SU-DHL-6 (cell line): ENCODE measurements at regions not wholly inside any gene's neighbourhood (a gene's known extent, or its start where the extent isn't known, plus 50 kb on each side); places are given as distances from the start of the nearest gene placed in this dataset.

Experiments
- H2AFZ ChIP-seq: fragments of 200-600 bp; sonication (generic); 2 replicates; pipeline ENCODE4 v1.6.1; 2014; ENCODE audit warnings: low read depth, mild to moderate bottlenecking, moderate library complexity, mixed read lengths, antibody characterized with exemption, low read length; ENCODE audit not compliant: severe bottlenecking
- H3F3A ChIP-seq: fragments of 200-600 bp; shearing (Covaris generic); 2 replicates; pipeline ENCODE4 v1.6.0; 2016; ENCODE audit warnings: antibody characterized with exemption, mild to moderate bottlenecking; ENCODE audit not compliant: insufficient read depth
- H3K27ac ChIP-seq: fragments of 200-600 bp; sonication (generic); 2 replicates; pipeline ENCODE4 v1.5.1; 2016; ENCODE audit warnings: low read depth, mild to moderate bottlenecking, low read length, moderate library complexity, mixed read lengths
- H3K27me3 ChIP-seq: fragments of 200-600 bp; sonication (generic), shearing (Covaris generic); 2 replicates; pipeline ENCODE4 v1.6.0; 2014; ENCODE audit warnings: mild to moderate bottlenecking, low read length
- H3K36me3 ChIP-seq: fragments of 200-600 bp; sonication (generic); 2 replicates; pipeline ENCODE4 v1.6.1; 2014; ENCODE audit warnings: mild to moderate bottlenecking, low read length, mixed read lengths
- H3K4me2 ChIP-seq: fragments of 300-600, 200-600 bp; shearing (Covaris generic), sonication (generic); 2 replicates; pipeline ENCODE4 v1.6.0; 2014; ENCODE audit warnings: low read length, low read depth, mild to moderate bottlenecking; ENCODE audit not compliant: poor library complexity, severe bottlenecking
- H3K4me3 ChIP-seq: fragments of 200-600 bp; sonication (generic); 2 replicates; pipeline ENCODE4 v1.5.1; 2014; ENCODE audit warnings: antibody characterized with exemption, low read length, mild to moderate bottlenecking, mixed read lengths; ENCODE audit not compliant: insufficient read depth, poor library complexity, severe bottlenecking
- H3K79me2 ChIP-seq: fragments of 200-600 bp; sonication (generic); 2 replicates; pipeline ENCODE4 v1.6.1; 2014; ENCODE audit warnings: mild to moderate bottlenecking, low read length, moderate library complexity; ENCODE audit not compliant: insufficient read depth
- H3K9ac ChIP-seq: fragments of 200-600 bp; sonication (generic); 2 replicates; pipeline ENCODE4 v1.7.0; 2014; ENCODE audit warnings: mild to moderate bottlenecking, low read length
- H3K9me2 ChIP-seq: fragments of 200-600 bp; sonication (generic); replicated peaks from 2 replicates; pipeline ENCODE4 v1.6.1; 2014; ENCODE audit warnings: low read length; ENCODE audit not compliant: insufficient read depth
- H3K9me3 ChIP-seq: fragments of 200-600 bp; sonication (generic); 2 replicates; pipeline ENCODE4 v1.6.1; 2014; ENCODE audit warnings: low read length, mixed read lengths; ENCODE audit not compliant: insufficient read depth
- H4K20me1 ChIP-seq: fragments of 200-600 bp; sonication (generic); 2 replicates; pipeline ENCODE4 v1.6.1; 2014; ENCODE audit warnings: low read depth, mild to moderate bottlenecking, antibody characterized with exemption, low read length, moderate library complexity, mixed read lengths
- CTCF ChIP-seq: fragments of 200-600 bp; sonication (generic); IDR thresholded peaks from one replicate; pipeline ENCODE4 v1.5.1; 2017; ENCODE audit warnings: antibody characterized with exemption, mild to moderate bottlenecking, low read length, moderate library complexity; ENCODE audit not compliant: insufficient read depth, poor library complexity, severe bottlenecking
- EZH2phosphoT487 ChIP-seq: fragments of 200-600 bp; sonication (generic), shearing (Covaris generic); conservative IDR thresholded peaks from 2 replicates; pipeline ENCODE4 v1.6.1; 2018; ENCODE audit warnings: mild to moderate bottlenecking, antibody characterized with exemption, low read length, moderate library complexity, mixed read lengths

GRCh38 chr13:57824121-57824520 is 192.6 kb downstream of the PCDH17 start:
- no peaks in the 10 kb centered on the region for H3K9me2 ChIP-seq
- no peak overlapping the region for H3K4me2 ChIP-seq
- no peak overlapping the region for H3K9ac ChIP-seq
- no peak overlapping the region for H2AFZ ChIP-seq
- H3K79me2 ChIP-seq, result no peaks in the 10 kb centered on the region
- H3K36me3 ChIP-seq, result no peaks in the 10 kb centered on the region
- H4K20me1 ChIP-seq, result no peaks in the 10 kb centered on the region
- no peaks in the 10 kb centered on the region for H3K27me3 ChIP-seq
- no peak overlapping the region for H3K4me3 ChIP-seq
- H3K27ac ChIP-seq, result no peak overlapping the region
- H3K9me3 ChIP-seq, result peaks cover 15% of the 10 kb centered on the region; the same call in 1 of the 2 replicates
- H3F3A ChIP-seq, result no peaks in the 10 kb centered on the region
- no peak for TF ChIP-seq EZH2phosphoT487
- TF ChIP-seq CTCF, result no peak

- Histone ChIP-seq H3K9me3 (peaks cover 15% of the 10 kb centered on the region; the same call in 1 of the 2 replicates), H3K79me2 (no peaks in the 10 kb centered on the region), H2AFZ (no peak overlapping the region), H3K9me2 (no peaks in the 10 kb centered on the region), H3K9ac (no peak overlapping the region), H3K4me2 (no peak overlapping the region), H3K36me3 (no peaks in the 10 kb centered on the region), H3K27me3 (no peaks in the 10 kb centered on the region), H4K20me1 (no peaks in the 10 kb centered on the region), H3K4me3 (no peak overlapping the region), H3F3A (no peaks in the 10 kb centered on the region), H3K27ac (no peak overlapping the region)
- TF ChIP-seq EZH2phosphoT487 (no peak), CTCF (no peak)
These were observed 193.5 kb downstream of the PCDH17 start for GRCh38 chr13:57825066-57825465.

- no peaks in the 10 kb centered on the region for H3K36me3 ChIP-seq
- H3K4me3 ChIP-seq, result no peak overlapping the region
- H3K27ac ChIP-seq, result no peak overlapping the region
- TF ChIP-seq EZH2phosphoT487 (no peak), CTCF (no peak)
- H3K79me2 ChIP-seq, result no peaks in the 10 kb centered on the region
- H2AFZ ChIP-seq, result no peak overlapping the region
- no peaks in the 10 kb centered on the region for H3F3A ChIP-seq
- no peaks in the 10 kb centered on the region for H3K9me2 ChIP-seq
- H3K27me3 ChIP-seq, result no peaks in the 10 kb centered on the region
- no peaks in the 10 kb centered on the region; the same call in 1 of the 2 replicates for H3K9me3 ChIP-seq
- no peak overlapping the region for H3K4me2 ChIP-seq
- H4K20me1 ChIP-seq, result no peaks in the 10 kb centered on the region
- no peak overlapping the region for H3K9ac ChIP-seq
These were observed 198.0 kb downstream of the PCDH17 start for GRCh38 chr13:57829496-57829895.

GRCh38 chr13:57832187-57832586 is 200.6 kb downstream of the PCDH17 start:
- H3K9me3 ChIP-seq, result no peaks in the 10 kb centered on the region
- H3K9me2 ChIP-seq, result no peaks in the 10 kb centered on the region
- H3K36me3 ChIP-seq, result no peaks in the 10 kb centered on the region
- H3F3A ChIP-seq, result no peaks in the 10 kb centered on the region
- TF ChIP-seq CTCF (no peak), EZH2phosphoT487 (no peak)
- H3K79me2 ChIP-seq, result no peaks in the 10 kb centered on the region
- no peak overlapping the region for H3K27ac ChIP-seq
- no peaks in the 10 kb centered on the region for H3K27me3 ChIP-seq
- no peak overlapping the region for H3K9ac ChIP-seq
- H4K20me1 ChIP-seq, result no peaks in the 10 kb centered on the region
- no peak overlapping the region for H3K4me3 ChIP-seq
- no peak overlapping the region for H2AFZ ChIP-seq
- no peak overlapping the region for H3K4me2 ChIP-seq
